HepG2 (cell line): ENCODE measurements at regions not wholly inside any gene's neighbourhood (a gene's known extent, or its start where the extent isn't known, plus 50 kb on each side); places are given as distances from the start of the nearest gene placed in this dataset.

Experiments used
- ATAC-seq: fragments of 200-7000 bp; cut with Tn5 transposase; 3 replicates; pipeline ENCODE4 v1.9.1; 2020; ENCODE audit warnings: mild to moderate bottlenecking, moderate library complexity
- BruUV-seq: library from RNA; stranded (reverse); fragments of 400-500 nt; replicated peaks from 2 replicates; lab custom pipeline; 2021; lab: Mats Ljungman, UMichigan
- CTCF ChIA-PET: fragments of 300-600 bp; formaldehyde crosslinking; extraction: SDS; loops from one replicate; lab custom pipeline; 2021; ENCODE audit warnings: low total read pairs, inconsistent platforms, low intra/inter-chr PET ratio; lab: Yijun Ruan, JAX
- POLR2A ChIA-PET: fragments of 350-600 bp; sonication (Branson Sonifier 250); formaldehyde crosslinking; loops from one replicate; lab custom pipeline; 2020; ENCODE audit warnings: antibody characterized with exemption, inconsistent platforms; lab: Yijun Ruan, JAX
- DNase-seq: peaks from one replicate; pipeline ENCODE4 v3.0.0-alpha.2; 2015; ENCODE audit warnings: low spot score
- FAIRE-seq: peaks from 3 replicates; lab custom pipeline; 2011; peaks lifted over from hg19 to GRCh38; lab: Jason Lieb, UNC
- H2AFZ ChIP-seq: one replicate; pipeline ENCODE4 v1.6.1; 2011; ENCODE audit warnings: low read length, inconsistent platforms
- H3K27ac ChIP-seq: fragments of 300-600 bp; 3 replicates; pipeline ENCODE4 v1.8.0; 2011; ENCODE audit warnings: mixed run types, mild to moderate bottlenecking, mixed read lengths, low read length, inconsistent platforms; ENCODE audit not compliant: insufficient read depth; ENCODE audit errors: extremely low read length
- H3K27me3 ChIP-seq, 2 experiments: fragments of 200-600 bp in 1 of 2; 2 replicates in 1 of 2; 3 replicates in 1 of 2; pipeline versions ENCODE4 v1.6.0 to v1.8.0; 2011; ENCODE audit warnings: low read length in 2 of 2, mild to moderate bottlenecking in 2 of 2, moderate library complexity in 2 of 2, inconsistent platforms in 1 of 2; ENCODE audit not compliant: insufficient read depth in 2 of 2, control insufficient read depth in 1 of 2
- H3K36me3 ChIP-seq, 2 experiments: fragments of 200-600 bp in 1 of 2; replicated peaks in 1 of 2; 2 replicates in 1 of 2; 3 replicates in 1 of 2; pipeline versions ENCODE4 v1.5.1 to v1.8.0; 2011; ENCODE audit warnings: low read length in 2 of 2, inconsistent platforms in 1 of 2; ENCODE audit not compliant: insufficient read depth in 2 of 2, control insufficient read depth in 1 of 2
- H3K4me1 ChIP-seq: 2 replicates; pipeline ENCODE4 v1.5.1; 2012; ENCODE audit warnings: low read length, inconsistent platforms; ENCODE audit not compliant: insufficient read depth
- H3K4me2 ChIP-seq: 2 replicates; pipeline ENCODE4 v1.6.0; 2011; ENCODE audit warnings: low read depth, low read length, inconsistent platforms
- H3K4me3 ChIP-seq, 3 experiments: fragments of 200-600 bp in 1 of 3; sonication (generic), shearing (Covaris generic) in 1 of 3; replicated peaks in 1 of 3; 2 replicates each; pipeline ENCODE4 v1.5.1; 2011 to 2016; ENCODE audit warnings: low read length in 3 of 3, inconsistent platforms in 2 of 3, low read depth in 2 of 3, mild to moderate bottlenecking in 2 of 3, control low read depth in 1 of 3, mixed read lengths in 1 of 3; ENCODE audit not compliant: insufficient read depth in 1 of 3
- H3K79me2 ChIP-seq: one replicate; pipeline ENCODE4 v1.6.1; 2011; ENCODE audit warnings: low read length, inconsistent platforms; ENCODE audit not compliant: insufficient read depth
- H3K9ac ChIP-seq: 2 replicates; pipeline ENCODE4 v1.6.0; 2011; ENCODE audit warnings: mild to moderate bottlenecking, low read depth, low read length, inconsistent platforms; ENCODE audit not compliant: insufficient read depth
- H3K9me3 ChIP-seq: 2 replicates; pipeline ENCODE4 v1.5.1; 2012; ENCODE audit warnings: mild to moderate bottlenecking, low read length
- H4K20me1 ChIP-seq: 2 replicates; pipeline ENCODE4 v1.6.0; 2011; ENCODE audit warnings: inconsistent platforms, mild to moderate bottlenecking, low read length, moderate library complexity; ENCODE audit not compliant: insufficient read depth
- FOXM1 ChIP-seq: sonication (generic); formaldehyde crosslinking; IDR thresholded peaks from 2 replicates; pipeline ENCODE4 v1.5.0; 2020; ENCODE audit warnings: missing genetic modification reagents
- GABPB1 ChIP-seq: IDR thresholded peaks from 2 replicates; pipeline ENCODE4 v1.6.1; 2016; ENCODE audit warnings: mild to moderate bottlenecking, missing genetic modification reagents, moderate library complexity, missing compliant biosample characterization
- HINFP ChIP-seq: sonication (generic); formaldehyde crosslinking; IDR thresholded peaks from 2 replicates; pipeline ENCODE4 v1.4.0; 2020; ENCODE audit warnings: low read depth, mild to moderate bottlenecking, missing genetic modification reagents
- KMT2A ChIP-seq: sonication (generic); formaldehyde crosslinking; IDR thresholded peaks from 2 replicates; pipeline ENCODE4 v1.4.0; 2020; ENCODE audit warnings: missing genetic modification reagents
- NR2F6 ChIP-seq, 2 experiments: IDR thresholded peaks; 2 replicates each; pipeline ENCODE4 v1.6.1; 2016; ENCODE audit warnings: antibody characterized with exemption in 1 of 2, mild to moderate bottlenecking in 1 of 2
- NR3C1 ChIP-seq: sonication (generic); formaldehyde crosslinking; IDR thresholded peaks from 2 replicates; pipeline ENCODE4 v1.4.0; 2020; ENCODE audit warnings: missing genetic modification reagents
- RARG ChIP-seq: sonication (generic); formaldehyde crosslinking; IDR thresholded peaks from 2 replicates; pipeline ENCODE4 v1.4.0; 2020; ENCODE audit warnings: low read depth, mild to moderate bottlenecking, missing genetic modification reagents
- ZBTB34 ChIP-seq: sonication (generic); formaldehyde crosslinking; IDR thresholded peaks from 2 replicates; pipeline ENCODE4 v1.8.0; 2022; ENCODE audit warnings: mild to moderate bottlenecking, missing genetic modification reagents
- ZBTB42 ChIP-seq: sonication (generic); formaldehyde crosslinking; IDR thresholded peaks from 2 replicates; pipeline ENCODE4 v1.5.0; 2020; ENCODE audit warnings: mild to moderate bottlenecking, missing genetic modification reagents
- ZFP37 ChIP-seq: sonication (generic); formaldehyde crosslinking; IDR thresholded peaks from 2 replicates; pipeline ENCODE4 v1.4.0; 2020; ENCODE audit warnings: missing genetic modification reagents, borderline replicate concordance
- ZNF234 ChIP-seq: sonication (generic); formaldehyde crosslinking; conservative IDR thresholded peaks from 2 replicates; pipeline ENCODE4 v1.5.1; 2020; ENCODE audit warnings: mild to moderate bottlenecking, missing genetic modification reagents
- ZNF7 ChIP-seq: IDR thresholded peaks from 2 replicates; pipeline ENCODE4 v1.6.1; 2016; ENCODE audit warnings: missing biosample characterization, missing genetic modification reagents
- ZNF761 ChIP-seq: sonication (generic); formaldehyde crosslinking; conservative IDR thresholded peaks from 2 replicates; pipeline ENCODE4 v1.4.0; 2020; ENCODE audit warnings: mild to moderate bottlenecking, missing genetic modification reagents
- ZNF770 ChIP-seq: sonication (generic); formaldehyde crosslinking; IDR thresholded peaks from 2 replicates; pipeline ENCODE4 v1.5.0; 2020; ENCODE audit warnings: mild to moderate bottlenecking, missing genetic modification reagents
- ZSCAN30 ChIP-seq: sonication (generic); formaldehyde crosslinking; IDR thresholded peaks from 2 replicates; pipeline ENCODE4 v1.5.0; 2020; ENCODE audit warnings: mild to moderate bottlenecking, missing genetic modification reagents
- ZSCAN5A ChIP-seq: sonication (generic); formaldehyde crosslinking; IDR thresholded peaks from 2 replicates; pipeline ENCODE4 v1.8.0; 2022; ENCODE audit warnings: mild to moderate bottlenecking, missing genetic modification reagents, borderline replicate concordance
- WGBS: methylation state at CpG from one replicate; pipeline ENCODE4 v1.1.6; 2017; ENCODE audit warnings: low lambda C conversion rate; 5-methylcytosine and 5-hydroxymethylcytosine counted together
- in situ Hi-C: cut with HindIII; loops from 2 replicates; pipeline ENCODE4 v1.10.0; 2017; ENCODE audit warnings: low pct_unique_long_range_greater_than_20kb; ENCODE audit not compliant: extremely low pct_ligation_motif_present
- intact Hi-C: fragments of 100-400 bp; cut with micrococcal nuclease; formaldehyde crosslinking; loops from one replicate; pipeline ENCODE4 v1.10.0; 2022; ENCODE audit not compliant: unreplicated experiment

- Histone ChIP-seq H3K4me3 (no peak overlapping the region), H3K4me1 (no peaks in the 10 kb centered on the region), H3K27me3 (peaks cover 0 to 21% of the 10 kb centered on the region in 2 experiments; a peak in 3 of 5 replicates), H2AFZ (no peak overlapping the region), H3K4me2 (no peak overlapping the region), H4K20me1 (no peaks in the 10 kb centered on the region), H3K27ac (no peak overlapping the region), H3K36me3 (no peaks in the 10 kb centered on the region), H3K79me2 (no peaks in the 10 kb centered on the region), H3K9me3 (no peaks in the 10 kb centered on the region), H3K9ac (no peak overlapping the region)
- in situ Hi-C loops: no loop called here
- 0% methylated on average over 2 of the region's 2 CpGs for WGBS
- no peak for ATAC-seq
- ChIA-PET POLR2A (no interaction called here), CTCF (no interaction called here)
- intact Hi-C loops: no loop called here
- BruUV-seq: no TSS peak
- DNase-seq: no peak
- FAIRE-seq: no peak
- TF ChIP-seq GABPB1 (CRISPR knock-in tag): no peak
- no peak for TF ChIP-seq ZSCAN5A (CRISPR knock-in tag)
- TF ChIP-seq ZFP37 (CRISPR knock-in tag): no peak
- no peak for TF ChIP-seq NR2F6 (IDR thresholded peaks at IDR 0.05)
- no peak for TF ChIP-seq NR2F6 (CRISPR knock-in tag; IDR thresholded peaks at IDR 0.05)
- no peak for TF ChIP-seq ZBTB34 (CRISPR knock-in tag)
- no peak for TF ChIP-seq ZBTB42
- TF ChIP-seq ZNF770: no peak
- no peak for TF ChIP-seq NR3C1 (CRISPR knock-in tag)
- TF ChIP-seq ZNF234 (CRISPR knock-in tag): no peak
- TF ChIP-seq ZSCAN30 (CRISPR knock-in tag): no peak
- no peak for TF ChIP-seq ZNF7 (CRISPR knock-in tag)
- no peak for TF ChIP-seq FOXM1 (CRISPR knock-in tag)
- no peak for TF ChIP-seq RARG
- TF ChIP-seq HINFP (CRISPR knock-in tag): no peak
- no peak for TF ChIP-seq KMT2A
- TF ChIP-seq ZNF761 (CRISPR knock-in tag): no peak
These were observed 114.0 kb upstream of the PODXL start for GRCh38 chr7:131670406-131670805.
